Glutamatergic neuron (in vitro differentiated cells): ENCODE measurements at regions not wholly inside any gene's neighbourhood (a gene's known extent, or its start where the extent isn't known, plus 50 kb on each side); places are given as distances from the start of the nearest gene placed in this dataset.

ENCODE experiments used
- DNase-seq: peaks from one replicate; pipeline ENCODE4 v3.0.0; 2022
- H3K27ac Mint-ChIP-seq: one replicate; pipeline ENCODE4 v1.8.0; 2020; ENCODE audit warnings: mild to moderate bottlenecking, mixed read lengths, inconsistent platforms; ENCODE audit not compliant: unreplicated experiment
- H3K27me3 Mint-ChIP-seq: one replicate; pipeline ENCODE4 v1.8.0; 2020; ENCODE audit warnings: mild to moderate bottlenecking, moderate library complexity, mixed read lengths, inconsistent platforms; ENCODE audit not compliant: unreplicated experiment
- H3K36me3 Mint-ChIP-seq: one replicate; pipeline ENCODE4 v1.8.0; 2020; ENCODE audit warnings: mild to moderate bottlenecking, mixed read lengths, inconsistent platforms; ENCODE audit not compliant: unreplicated experiment
- H3K4me1 Mint-ChIP-seq: one replicate; pipeline ENCODE4 v1.8.0; 2020; ENCODE audit warnings: mild to moderate bottlenecking, low read depth, mixed read lengths, inconsistent platforms; ENCODE audit not compliant: unreplicated experiment
- H3K4me3 Mint-ChIP-seq: one replicate; pipeline ENCODE4 v1.8.0; 2020; ENCODE audit warnings: mild to moderate bottlenecking, mixed read lengths, inconsistent platforms; ENCODE audit not compliant: unreplicated experiment
- H3K9me3 Mint-ChIP-seq: one replicate; pipeline ENCODE4 v1.8.0; 2020; ENCODE audit warnings: mild to moderate bottlenecking, moderate library complexity, mixed read lengths, inconsistent platforms; ENCODE audit not compliant: unreplicated experiment
- CTCF ChIP-seq: fragments of 200-600 bp; sonication (generic); IDR thresholded peaks from one replicate; pipeline ENCODE4 v1.5.0; 2021; ENCODE audit not compliant: partially characterized antibody, unreplicated experiment

- DNase-seq, result no peak
- TF ChIP-seq CTCF, result no peak
- H3K4me1 Mint-ChIP-seq, result no peaks in the 10 kb centered on the region
- H3K27ac Mint-ChIP-seq, result no peak overlapping the region
- peaks cover 2% of the 10 kb centered on the region for H3K9me3 Mint-ChIP-seq
- H3K4me3 Mint-ChIP-seq, result no peak overlapping the region
- no peaks in the 10 kb centered on the region for H3K36me3 Mint-ChIP-seq
- H3K27me3 Mint-ChIP-seq, result peaks cover 1% of the 10 kb centered on the region
Observed at GRCh38 chr15:98381446-98381845, 266.9 kb upstream of the IGF1R start.

- Mint-ChIP-seq H3K4me1 (no peaks in the 10 kb centered on the region), H3K36me3 (no peaks in the 10 kb centered on the region), H3K4me3 (no peak overlapping the region), H3K9me3 (peaks cover 2% of the 10 kb centered on the region), H3K27me3 (peaks cover 2% of the 10 kb centered on the region), H3K27ac (no peak overlapping the region)
- no peak for DNase-seq
- no peak for TF ChIP-seq CTCF
Observed at GRCh38 chr15:98382139-98382538, 266.2 kb upstream of the IGF1R start.

GRCh38 chr15:98383571-98383970, 264.8 kb upstream of the IGF1R start:
- Mint-ChIP-seq H3K9me3 (peaks cover 1% of the 10 kb centered on the region), H3K27ac (no peak overlapping the region), H3K4me3 (no peak overlapping the region), H3K36me3 (no peaks in the 10 kb centered on the region), H3K4me1 (no peaks in the 10 kb centered on the region), H3K27me3 (peaks cover 4% of the 10 kb centered on the region)
- TF ChIP-seq CTCF, result no peak
- no peak for DNase-seq

- H3K4me1 Mint-ChIP-seq, result no peaks in the 10 kb centered on the region
- H3K27me3 Mint-ChIP-seq, result peaks cover 4% of the 10 kb centered on the region
- no peaks in the 10 kb centered on the region for H3K36me3 Mint-ChIP-seq
- no peaks in the 10 kb centered on the region for H3K9me3 Mint-ChIP-seq
- no peak overlapping the region for H3K4me3 Mint-ChIP-seq
- no peak overlapping the region for H3K27ac Mint-ChIP-seq
- no peak for TF ChIP-seq CTCF
- DNase-seq, result no peak
Observed at GRCh38 chr15:98384328-98385029, 263.9 kb upstream of the IGF1R start.

GRCh38 chr15:98385752-98386381, 262.5 kb upstream of the IGF1R start:
- no peak overlapping the region for H3K27ac Mint-ChIP-seq
- H3K36me3 Mint-ChIP-seq, result no peaks in the 10 kb centered on the region
- H3K9me3 Mint-ChIP-seq, result no peaks in the 10 kb centered on the region
- peaks cover 4% of the 10 kb centered on the region for H3K27me3 Mint-ChIP-seq
- no peak overlapping the region for H3K4me3 Mint-ChIP-seq
- DNase-seq, result no peak
- H3K4me1 Mint-ChIP-seq, result no peaks in the 10 kb centered on the region
- no peak for TF ChIP-seq CTCF
